Activated CD4-positive, alpha-beta T cell treated with anti-CD3 and anti-CD28 coated beads for 36 hours (primary cell): ENCODE measurements at regions not wholly inside any gene's neighbourhood (a gene's known extent, or its start where the extent isn't known, plus 50 kb on each side); places are given as distances from the start of the nearest gene placed in this dataset.

Experiments used
- ATAC-seq: fragments of 200-7000 bp; cut with Tn5 transposase; one replicate; pipeline ENCODE4 v1.10.0; 2021; ENCODE audit warnings: mild to moderate bottlenecking, moderate library complexity
- CTCF ChIA-PET: fragments of 350-600 bp; sonication (Branson Sonifier 250); formaldehyde crosslinking; loops from one replicate; lab custom pipeline; 2021; ENCODE audit warnings: antibody characterized with exemption; lab: Charles Lee
- POLR2A ChIA-PET: fragments of 350-600 bp; sonication (Branson Sonifier 250); formaldehyde crosslinking; loops from one replicate; lab custom pipeline; 2021; ENCODE audit warnings: antibody characterized with exemption, inconsistent platforms; lab: Charles Lee
- DNase-seq: peaks from one replicate; pipeline ENCODE4 v3.0.0-alpha.2; 2020
- H3K27ac Mint-ChIP-seq: one replicate; pipeline ENCODE4 v1.8.0; 2021; ENCODE audit warnings: mixed read lengths
- H3K27me3 Mint-ChIP-seq: one replicate; pipeline ENCODE4 v1.8.0; 2021; ENCODE audit warnings: mixed read lengths
- H3K36me3 Mint-ChIP-seq: one replicate; pipeline ENCODE4 v1.8.0; 2021; ENCODE audit warnings: low read depth, mixed read lengths
- H3K4me1 Mint-ChIP-seq: one replicate; pipeline ENCODE4 v1.8.0; 2021; ENCODE audit warnings: mixed read lengths
- H3K4me3 Mint-ChIP-seq: one replicate; pipeline ENCODE4 v1.8.0; 2021; ENCODE audit warnings: mild to moderate bottlenecking, moderate library complexity, mixed read lengths
- H3K9me3 Mint-ChIP-seq: one replicate; pipeline ENCODE4 v1.8.0; 2021; ENCODE audit warnings: low read depth, mixed read lengths
- intact Hi-C, 2 experiments: fragments of 100-400 bp; cut with DNase I in 1 of 2; cut with micrococcal nuclease in 1 of 2; formaldehyde crosslinking; loops; one replicate each; pipeline versions ENCODE4 v1.14.2 to v1.15.1; 2022 to 2024; cut with DNase I, micrococcal nuclease

DNA sequence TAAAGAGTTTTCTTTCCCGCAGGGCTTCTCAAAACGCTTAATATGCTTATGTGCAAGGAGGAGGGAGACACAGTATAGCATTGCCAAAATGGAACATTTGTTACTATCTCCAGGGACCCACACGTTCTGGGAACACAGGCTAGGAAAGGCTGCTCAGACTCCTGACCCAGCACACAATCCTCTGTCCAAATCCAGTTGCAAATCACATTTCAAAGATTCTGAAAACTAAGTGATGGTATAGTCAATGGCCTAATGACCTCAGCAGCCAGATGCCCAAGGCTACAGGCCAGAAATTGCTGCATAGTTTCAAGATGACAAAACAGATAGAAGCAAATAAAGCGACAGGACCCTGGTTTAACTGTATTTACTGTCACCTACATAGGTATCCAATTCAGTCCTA is 97.0 kb upstream of the GRIP1 start:
- DNase-seq (no peak), ATAC-seq (no peak)
- intact Hi-C loops, result no loop called here
- ChIA-PET CTCF (no interaction called here), POLR2A (no interaction called here)
- Mint-ChIP-seq H3K4me3 (no peak overlapping the region), H3K9me3 (no peaks in the 10 kb centered on the region), H3K4me1 (peaks cover 18% of the 10 kb centered on the region), H3K27me3 (peaks cover 2% of the 10 kb centered on the region), H3K36me3 (no peaks in the 10 kb centered on the region), H3K27ac (no peak overlapping the region)

DNA sequence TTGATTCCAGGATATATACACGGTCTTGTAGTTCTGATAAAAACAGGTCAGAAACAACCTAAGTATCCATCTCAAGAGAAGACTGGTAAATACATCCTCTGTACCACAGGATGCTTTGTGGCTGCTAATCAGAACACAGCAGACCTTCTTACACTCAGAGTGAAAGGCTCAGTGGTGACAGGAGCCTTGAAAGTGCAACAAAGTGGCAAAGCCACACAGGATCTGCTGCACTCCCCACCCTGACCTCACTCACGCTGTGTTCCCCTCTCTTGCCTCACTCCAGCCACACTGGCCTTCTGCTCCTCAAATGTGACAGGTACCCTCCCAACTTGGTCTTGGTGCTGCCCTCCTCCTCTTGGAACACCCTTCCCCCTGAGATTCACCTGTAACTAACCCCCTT is 98.1 kb upstream of the GRIP1 start:
- DNase-seq (peak; percentile 74), ATAC-seq (peak; percentile 100)
- Mint-ChIP-seq H3K36me3 (no peaks in the 10 kb centered on the region), H3K4me3 (no peak overlapping the region), H3K9me3 (no peaks in the 10 kb centered on the region), H3K27me3 (peaks cover 2% of the 10 kb centered on the region), H3K27ac (peak overlapping the region; percentile 32), H3K4me1 (peaks cover 18% of the 10 kb centered on the region)
- intact Hi-C loops, result no loop called here
- POLR2A ChIA-PET, result no interaction called here
- CTCF ChIA-PET, result no interaction called here

DNA sequence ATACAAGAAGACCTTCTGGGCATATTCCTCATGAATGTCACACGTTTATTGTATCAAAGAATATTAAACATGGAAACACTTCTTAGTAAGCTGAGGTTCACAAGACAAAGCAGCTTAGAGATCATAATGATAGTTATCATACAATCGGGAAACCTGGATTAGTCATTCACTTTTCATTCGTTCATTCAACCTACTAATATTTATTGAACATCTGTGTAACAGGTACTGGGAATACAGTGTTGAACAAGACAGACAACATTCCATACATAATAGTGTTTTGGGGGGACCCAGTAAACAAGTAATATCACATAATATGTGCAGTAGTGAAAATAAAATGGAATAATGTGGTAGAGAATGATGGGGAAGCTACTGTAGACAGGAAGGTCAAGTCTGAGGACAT is 100.6 kb upstream of the GRIP1 start:
- no peaks in the 10 kb centered on the region for H3K9me3 Mint-ChIP-seq
- CTCF ChIA-PET, result interaction anchor here (0.6 kb wide), 1 partner anchor 37 kb away, joined by 3 read pairs; no protein-coding TSS in a partner anchor
- ATAC-seq (no peak), DNase-seq (no peak)
- intact Hi-C loops, result no loop called here
- no peaks in the 10 kb centered on the region for H3K36me3 Mint-ChIP-seq
- no peak overlapping the region for H3K4me3 Mint-ChIP-seq
- no peak overlapping the region for H3K27ac Mint-ChIP-seq
- H3K4me1 Mint-ChIP-seq, result peaks cover 18% of the 10 kb centered on the region
- H3K27me3 Mint-ChIP-seq, result peaks cover 2% of the 10 kb centered on the region
- POLR2A ChIA-PET, result no interaction called here

DNA sequence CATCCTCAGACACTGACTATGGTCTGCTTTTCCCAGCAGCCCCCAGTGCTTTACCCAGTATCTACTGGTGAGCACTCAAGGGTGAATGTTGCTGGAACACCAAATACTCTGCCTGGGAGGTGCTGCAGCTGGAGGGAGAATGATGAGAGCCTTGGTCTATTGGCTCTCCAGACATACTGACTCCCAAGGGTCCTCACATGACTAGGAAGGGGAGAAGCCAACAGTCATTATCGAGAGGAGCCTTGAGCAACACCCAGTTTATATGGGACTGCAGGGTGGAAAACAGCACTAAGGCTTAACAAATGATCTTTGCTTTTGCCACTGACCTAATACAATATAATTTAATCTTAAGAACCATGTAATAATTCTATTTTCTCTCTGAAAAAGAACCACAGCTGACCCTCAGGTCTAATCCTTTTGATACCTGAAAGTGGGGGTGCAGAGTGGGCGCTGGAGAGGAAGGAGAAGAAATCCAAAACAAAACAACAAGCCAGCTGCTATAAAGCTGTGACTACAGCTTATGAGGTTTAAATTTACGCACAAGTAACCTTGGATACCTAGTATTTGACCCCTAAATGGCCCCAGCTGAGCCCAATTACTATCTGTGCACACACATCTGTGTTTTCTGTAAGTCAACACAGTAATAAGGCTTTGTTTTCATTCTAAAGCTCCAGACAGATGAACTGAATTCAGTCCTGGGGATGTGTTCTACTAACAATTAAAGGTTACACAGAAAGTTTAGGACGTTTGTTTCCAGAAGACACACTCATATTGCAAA is 107.8 kb upstream of the GRIP1 start:
- ChIA-PET CTCF (interaction anchor here (0.9 kb wide), 2 partner anchors 11 to 14 kb away, joined by 3 to 4 read pairs; no protein-coding TSS in a partner anchor), POLR2A (no interaction called here)
- H3K4me3 Mint-ChIP-seq, result no peak overlapping the region
- H3K36me3 Mint-ChIP-seq, result no peaks in the 10 kb centered on the region
- no peak overlapping the region for H3K27ac Mint-ChIP-seq
- ATAC-seq, result no peak
- H3K27me3 Mint-ChIP-seq, result no peaks in the 10 kb centered on the region
- no peaks in the 10 kb centered on the region for H3K9me3 Mint-ChIP-seq
- no peaks in the 10 kb centered on the region for H3K4me1 Mint-ChIP-seq
- DNase-seq, result no peak
- intact Hi-C loops, result no loop called here

DNA sequence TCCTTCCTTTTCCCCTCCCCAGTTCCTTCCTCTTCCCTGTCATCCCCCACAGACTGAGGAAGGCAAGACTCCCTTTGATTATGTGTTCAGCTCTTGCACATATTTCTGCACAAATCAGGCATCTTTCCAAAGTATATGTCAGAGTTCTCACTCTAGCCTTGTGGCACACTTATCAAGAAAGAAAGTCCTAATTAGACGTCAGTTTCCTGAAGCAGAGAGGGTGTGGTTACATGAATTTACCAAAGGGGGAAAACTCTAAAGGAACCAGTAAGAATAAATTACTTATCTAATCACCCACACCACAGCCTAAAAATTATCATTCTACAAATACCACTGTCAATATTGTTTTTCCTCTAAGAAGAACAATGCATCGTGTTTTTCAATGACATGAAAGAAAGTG is 120.7 kb upstream of the GRIP1 start:
- Mint-ChIP-seq H3K27me3 (peaks cover 2% of the 10 kb centered on the region), H3K4me3 (no peak overlapping the region), H3K9me3 (no peaks in the 10 kb centered on the region), H3K4me1 (peaks cover 5% of the 10 kb centered on the region), H3K36me3 (no peaks in the 10 kb centered on the region), H3K27ac (no peak overlapping the region)
- ATAC-seq (no peak), DNase-seq (no peak)
- ChIA-PET POLR2A (no interaction called here), CTCF (no interaction called here)
- intact Hi-C loops, result no loop called here

DNA sequence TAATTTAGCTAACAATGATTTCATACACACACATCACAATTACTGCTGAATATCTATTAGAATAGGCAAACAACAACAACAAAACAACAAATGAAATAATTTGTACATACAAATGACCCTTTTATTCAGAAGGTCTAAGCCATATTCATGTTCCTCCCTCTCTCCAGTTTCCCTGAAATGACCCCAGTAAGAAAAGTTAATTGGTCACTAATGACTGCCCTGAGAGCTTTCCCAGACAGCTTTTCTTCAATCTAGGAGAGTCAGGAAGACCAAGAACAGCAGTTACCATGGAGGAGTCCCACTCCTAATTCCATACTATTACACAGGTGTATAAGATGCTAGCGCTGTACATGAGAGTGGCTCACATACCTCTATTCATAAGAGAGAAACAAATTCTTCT is 121.2 kb upstream of the GRIP1 start:
- intact Hi-C loops, result no loop called here
- ChIA-PET CTCF (interaction anchor here (0.7 kb wide), 1 partner anchor 209 kb away, joined by 3 read pairs; no protein-coding TSS in a partner anchor), POLR2A (no interaction called here)
- Mint-ChIP-seq H3K9me3 (no peaks in the 10 kb centered on the region), H3K27me3 (peaks cover 2% of the 10 kb centered on the region), H3K4me3 (no peak overlapping the region), H3K36me3 (no peaks in the 10 kb centered on the region), H3K4me1 (peaks cover 5% of the 10 kb centered on the region), H3K27ac (no peak overlapping the region)
- ATAC-seq, result no peak
- DNase-seq, result no peak

DNA sequence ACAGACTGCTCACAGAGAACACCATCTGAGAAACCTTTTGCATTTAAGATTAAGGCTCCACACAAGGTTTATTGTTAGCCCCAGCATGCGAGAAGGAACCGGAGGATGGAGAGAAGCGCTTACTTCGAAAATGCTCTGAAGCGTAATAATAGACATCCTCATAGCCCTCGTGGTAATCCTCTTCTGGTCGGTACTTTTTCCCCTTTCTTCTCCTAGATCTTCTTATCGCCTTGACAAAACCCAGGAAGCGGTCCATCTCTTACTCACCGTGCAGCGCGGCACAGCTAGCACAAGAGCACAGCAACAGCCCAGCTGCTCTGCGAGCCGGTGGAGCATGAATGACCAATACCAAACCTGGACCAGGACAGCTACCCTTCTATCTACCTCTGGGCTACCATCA is 125.1 kb upstream of the GRIP1 start:
- Mint-ChIP-seq H3K4me1 (peaks cover 5% of the 10 kb centered on the region), H3K36me3 (no peaks in the 10 kb centered on the region), H3K27me3 (peaks cover 2% of the 10 kb centered on the region), H3K4me3 (no peak overlapping the region), H3K27ac (no peak overlapping the region), H3K9me3 (no peaks in the 10 kb centered on the region)
- POLR2A ChIA-PET, result no interaction called here
- DNase-seq, result no peak
- intact Hi-C loops, result no loop called here
- ATAC-seq, result no peak
- CTCF ChIA-PET, result no interaction called here

DNA sequence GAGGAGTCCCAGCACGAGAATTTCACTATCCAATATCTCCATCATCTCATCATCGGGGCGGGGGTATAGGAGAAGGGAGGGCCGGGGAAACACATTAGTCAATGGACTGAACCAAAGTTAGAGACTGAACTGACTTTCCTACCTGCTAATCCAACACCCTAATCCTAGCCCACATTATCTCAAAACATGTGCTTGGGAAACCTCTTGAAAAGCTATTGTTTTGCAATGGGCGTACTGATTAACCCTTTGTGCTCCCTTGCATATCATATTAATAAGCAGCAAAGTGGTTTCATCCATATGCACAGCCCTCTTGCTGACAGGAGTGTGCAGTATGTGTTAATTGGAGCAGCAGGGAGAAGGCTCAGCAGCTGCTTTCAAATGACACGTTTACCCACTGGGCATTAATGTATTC is 125.7 kb upstream of the GRIP1 start:
- ChIA-PET CTCF (interaction anchor here (0.6 to 1.0 kb wide), 3 partner anchors 11 to 1024 kb away, joined by 3 read pairs; no protein-coding TSS in a partner anchor), POLR2A (no interaction called here)
- intact Hi-C loops, result no loop called here
- Mint-ChIP-seq H3K4me1 (peaks cover 2% of the 10 kb centered on the region), H3K9me3 (no peaks in the 10 kb centered on the region), H3K27me3 (no peaks in the 10 kb centered on the region), H3K36me3 (no peaks in the 10 kb centered on the region), H3K27ac (no peak overlapping the region), H3K4me3 (no peak overlapping the region)
- DNase-seq (no peak), ATAC-seq (no peak)

DNA sequence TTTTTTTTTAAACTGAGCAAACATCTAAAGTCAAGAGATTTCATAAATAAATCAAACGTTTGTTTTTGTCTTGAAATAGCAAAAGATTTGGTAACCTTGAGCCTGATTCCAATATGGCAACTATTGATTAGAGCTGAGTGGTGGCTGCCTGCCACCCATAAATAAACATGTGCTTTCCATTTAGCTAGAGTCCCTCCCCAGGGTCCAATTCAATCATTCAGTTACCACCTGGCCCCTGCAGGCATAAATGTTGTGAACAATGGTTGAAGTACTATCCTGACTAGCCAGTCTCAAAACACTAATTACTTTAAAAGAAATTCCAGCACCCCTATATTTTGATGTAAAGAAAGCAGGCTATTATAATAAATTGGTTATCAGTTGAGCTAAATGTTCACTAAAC is 129.7 kb upstream of the GRIP1 start:
- no peaks in the 10 kb centered on the region for H3K36me3 Mint-ChIP-seq
- intact Hi-C loops, result no loop called here
- no peak for DNase-seq
- no peak overlapping the region for H3K4me3 Mint-ChIP-seq
- ChIA-PET CTCF (interaction anchor here (0.6 to 1.0 kb wide), 3 partner anchors 13 to 305 kb away, joined by 3 to 4 read pairs (median 3); no protein-coding TSS in a partner anchor), POLR2A (no interaction called here)
- no peaks in the 10 kb centered on the region for H3K9me3 Mint-ChIP-seq
- ATAC-seq, result no peak
- peaks cover 10% of the 10 kb centered on the region for H3K4me1 Mint-ChIP-seq
- no peak overlapping the region for H3K27ac Mint-ChIP-seq
- H3K27me3 Mint-ChIP-seq, result no peaks in the 10 kb centered on the region

DNA sequence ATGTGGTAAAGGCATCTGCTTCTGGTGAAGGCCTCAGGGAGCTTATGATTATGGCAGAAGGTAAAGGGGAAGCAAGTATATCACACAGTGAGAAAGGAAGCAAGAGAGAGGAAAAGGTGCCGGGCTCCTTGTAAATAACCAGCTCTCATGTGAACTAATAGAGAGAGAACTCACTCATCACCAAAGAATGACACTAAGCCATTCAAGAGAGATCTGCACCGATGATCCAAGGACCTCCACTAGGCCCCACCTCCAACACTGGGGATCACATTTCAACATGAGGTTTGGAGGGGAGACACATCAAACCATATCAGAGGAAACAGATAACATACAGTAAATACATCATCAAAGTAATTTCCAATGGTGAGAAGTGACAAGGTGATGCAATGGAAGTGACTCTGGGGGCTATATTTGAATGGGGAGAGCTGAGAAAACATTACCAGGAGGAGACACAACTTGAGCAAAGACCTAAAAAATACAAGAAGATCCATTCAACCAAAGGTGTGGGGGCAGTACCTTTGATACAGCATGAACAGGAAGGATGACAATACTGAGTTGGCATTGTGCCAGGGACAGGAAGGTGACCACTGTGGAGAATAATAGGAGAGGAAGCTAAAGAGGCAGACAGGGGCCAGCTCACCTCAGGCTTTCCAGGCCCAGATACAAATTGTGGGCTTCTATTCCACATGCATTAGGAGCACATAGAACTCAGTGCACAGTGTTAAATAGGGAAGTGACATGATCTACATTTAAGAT is 134.4 kb upstream of the GRIP1 start:
- no peaks in the 10 kb centered on the region for H3K27me3 Mint-ChIP-seq
- H3K4me1 Mint-ChIP-seq, result peaks cover 12% of the 10 kb centered on the region
- H3K36me3 Mint-ChIP-seq, result no peaks in the 10 kb centered on the region
- POLR2A ChIA-PET, result no interaction called here
- CTCF ChIA-PET, result interaction anchor here (0.5 kb wide), 1 partner anchor 62 kb away, joined by 3 read pairs; no protein-coding TSS in a partner anchor
- peak; percentile 30 for ATAC-seq
- no peak overlapping the region for H3K27ac Mint-ChIP-seq
- peak; percentile 49 for DNase-seq
- intact Hi-C loops, result no loop called here
- H3K9me3 Mint-ChIP-seq, result no peaks in the 10 kb centered on the region
- no peak overlapping the region for H3K4me3 Mint-ChIP-seq

DNA sequence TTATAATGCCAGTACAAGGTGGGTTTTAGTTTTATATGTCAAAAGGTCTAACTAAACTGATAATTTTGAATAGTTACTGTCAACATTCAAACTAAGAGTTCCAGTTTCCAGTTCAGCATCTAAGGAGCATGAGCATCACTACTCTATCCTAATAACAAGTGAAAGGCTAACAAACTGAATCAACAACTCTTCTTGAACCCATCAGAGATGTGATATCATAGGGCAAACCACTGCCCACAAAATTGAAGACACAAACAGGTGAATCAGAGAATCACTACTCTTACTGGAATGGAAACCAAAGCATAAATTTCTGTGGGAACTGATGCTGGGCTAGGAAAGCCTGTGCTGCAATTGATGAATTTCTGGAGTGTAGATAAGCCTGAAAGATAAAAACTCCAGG is 140.7 kb upstream of the GRIP1 start:
- POLR2A ChIA-PET, result no interaction called here
- Mint-ChIP-seq H3K27me3 (no peaks in the 10 kb centered on the region), H3K4me3 (no peak overlapping the region), H3K36me3 (no peaks in the 10 kb centered on the region), H3K4me1 (peaks cover 3% of the 10 kb centered on the region), H3K9me3 (no peaks in the 10 kb centered on the region), H3K27ac (no peak overlapping the region)
- ATAC-seq, result peak; percentile 78
- no peak for DNase-seq
- CTCF ChIA-PET, result interaction anchor here (0.9 to 1.9 kb wide), 2 partner anchors 10 to 249 kb away, joined by 4 to 7 read pairs; no protein-coding TSS in a partner anchor
- intact Hi-C loops, result no loop called here

DNA sequence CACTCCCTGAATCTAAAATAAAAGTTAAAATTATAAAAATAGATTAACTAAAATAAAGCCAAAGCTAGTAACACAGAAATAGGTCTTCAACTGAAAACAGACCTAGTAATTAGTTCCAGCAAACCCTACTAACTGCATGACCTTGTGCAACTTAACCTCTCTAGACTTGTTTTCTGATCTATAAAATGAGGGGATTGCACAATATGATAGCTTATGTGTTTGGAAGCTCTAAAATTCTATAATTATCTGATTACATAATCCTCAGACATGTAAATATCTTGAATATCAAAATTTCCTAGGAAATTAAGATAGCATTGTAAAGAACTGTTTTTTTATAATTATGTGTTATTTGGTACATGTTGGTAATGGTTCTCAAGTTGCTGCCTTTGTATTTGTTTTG is 144.1 kb upstream of the GRIP1 start:
- Mint-ChIP-seq H3K4me1 (peaks cover 3% of the 10 kb centered on the region), H3K36me3 (no peaks in the 10 kb centered on the region), H3K9me3 (no peaks in the 10 kb centered on the region), H3K27ac (no peak overlapping the region), H3K27me3 (no peaks in the 10 kb centered on the region), H3K4me3 (no peak overlapping the region)
- ChIA-PET POLR2A (no interaction called here), CTCF (no interaction called here)
- DNase-seq (no peak), ATAC-seq (no peak)
- intact Hi-C loops, result no loop called here
